ENCODE measurements at regions not wholly inside any gene's neighbourhood (a gene's known extent, or its start where the extent isn't known, plus 50 kb on each side); places are given as distances from the start of the nearest gene placed in this dataset.

GRCh38 chr6:144882425-144882824, 597.3 kb downstream of the UTRN start:
- DNase-seq: no peak
- ATAC-seq (replicated peaks in 1 of 2): no peak
- Mint-ChIP-seq H3K4me3 (no peak overlapping the region), H3K27me3 (ENCODE audit: low read depth) (peaks cover 30% of the 10 kb centered on the region), H3K9me3 (no peaks in the 10 kb centered on the region), H3K36me3 (ENCODE audit: insufficient read depth in 2 of 2) (no peaks in the 10 kb centered on the region), H3K4me1 (ENCODE audit: low read depth) (no peaks in the 10 kb centered on the region), H3K27ac (no peak overlapping the region)

GRCh38 chr6:144883915-144884314, 598.8 kb downstream of the UTRN start:
- ATAC-seq (replicated peaks in 1 of 2) (no peak), DNase-seq (no peak)
- Mint-ChIP-seq H3K27me3 (ENCODE audit: low read depth) (peaks cover 21% of the 10 kb centered on the region), H3K4me3 (no peak overlapping the region), H3K27ac (no peak overlapping the region), H3K9me3 (no peaks in the 10 kb centered on the region), H3K4me1 (ENCODE audit: low read depth) (no peaks in the 10 kb centered on the region), H3K36me3 (ENCODE audit: insufficient read depth in 2 of 2) (no peaks in the 10 kb centered on the region)

- no peak overlapping the region for H3K27ac Mint-ChIP-seq
- H3K4me1 Mint-ChIP-seq (ENCODE audit: low read depth): no peaks in the 10 kb centered on the region
- ATAC-seq (replicated peaks in 1 of 2): no peak
- no peaks in the 10 kb centered on the region for H3K9me3 Mint-ChIP-seq
- H3K36me3 Mint-ChIP-seq (ENCODE audit: insufficient read depth in 2 of 2): no peaks in the 10 kb centered on the region
- no peak overlapping the region for H3K4me3 Mint-ChIP-seq
- DNase-seq: no peak
- H3K27me3 Mint-ChIP-seq (ENCODE audit: low read depth): peaks cover 6% of the 10 kb centered on the region
Observed at GRCh38 chr6:144885817-144886216, 600.7 kb downstream of the UTRN start.

- Mint-ChIP-seq H3K4me1 (ENCODE audit: low read depth) (no peaks in the 10 kb centered on the region), H3K36me3 (ENCODE audit: insufficient read depth in 2 of 2) (no peaks in the 10 kb centered on the region), H3K27me3 (ENCODE audit: low read depth) (peaks cover 6% of the 10 kb centered on the region), H3K27ac (no peak overlapping the region), H3K4me3 (no peak overlapping the region), H3K9me3 (no peaks in the 10 kb centered on the region)
- no peak for DNase-seq
- no peak for ATAC-seq (replicated peaks in 1 of 2)
Observed at GRCh38 chr6:144886682-144887081, 601.5 kb downstream of the UTRN start.

GRCh38 chr6:144888621-144889020, 603.5 kb downstream of the UTRN start:
- Mint-ChIP-seq H3K27me3 (ENCODE audit: low read depth) (peaks cover 6% of the 10 kb centered on the region), H3K27ac (no peak overlapping the region)

GRCh38 chr6:144893680-144894151, 608.6 kb downstream of the UTRN start:
- Mint-ChIP-seq H3K4me3 (no peak overlapping the region), H3K27ac (no peak overlapping the region), H3K36me3 (ENCODE audit: insufficient read depth in 2 of 2) (no peaks in the 10 kb centered on the region), H3K27me3 (ENCODE audit: low read depth) (no peaks in the 10 kb centered on the region), H3K4me1 (ENCODE audit: low read depth) (no peaks in the 10 kb centered on the region), H3K9me3 (no peaks in the 10 kb centered on the region)
- no peak for ATAC-seq (replicated peaks in 1 of 2)
- DNase-seq: no peak

More at GRCh38 chr6:144888621-144889020, 603.5 kb downstream of the UTRN start:
- H3K36me3 Mint-ChIP-seq (ENCODE audit: insufficient read depth in 2 of 2): no peaks in the 10 kb centered on the region
- DNase-seq (no peak), ATAC-seq (replicated peaks in 1 of 2) (no peak)
- no peak overlapping the region for H3K4me3 Mint-ChIP-seq
- H3K9me3 Mint-ChIP-seq: no peaks in the 10 kb centered on the region
- H3K4me1 Mint-ChIP-seq (ENCODE audit: low read depth): no peaks in the 10 kb centered on the region

GRCh38 chr6:144894240-144894639, 609.1 kb downstream of the UTRN start:
- H3K4me3 Mint-ChIP-seq: no peak overlapping the region

GRCh38 chr6:144895313-144896278, 610.5 kb downstream of the UTRN start:
- Mint-ChIP-seq H3K4me3 (no peak overlapping the region), H3K27me3 (ENCODE audit: low read depth) (no peaks in the 10 kb centered on the region), H3K9me3 (no peaks in the 10 kb centered on the region), H3K27ac (no peak overlapping the region), H3K36me3 (ENCODE audit: insufficient read depth in 2 of 2) (no peaks in the 10 kb centered on the region), H3K4me1 (ENCODE audit: low read depth) (no peaks in the 10 kb centered on the region)
- ATAC-seq (replicated peaks in 1 of 2) (no peak), DNase-seq (no peak)

More at GRCh38 chr6:144894240-144894639, 609.1 kb downstream of the UTRN start:
- no peaks in the 10 kb centered on the region for H3K27me3 Mint-ChIP-seq (ENCODE audit: low read depth)
- no peaks in the 10 kb centered on the region for H3K36me3 Mint-ChIP-seq (ENCODE audit: insufficient read depth in 2 of 2)
- no peak for DNase-seq
- no peaks in the 10 kb centered on the region for H3K9me3 Mint-ChIP-seq
- no peaks in the 10 kb centered on the region for H3K4me1 Mint-ChIP-seq (ENCODE audit: low read depth)
- H3K27ac Mint-ChIP-seq: no peak overlapping the region
- no peak for ATAC-seq (replicated peaks in 1 of 2)

- no peak overlapping the region for H3K27ac Mint-ChIP-seq
- ATAC-seq (replicated peaks in 1 of 2): no peak
- H3K4me3 Mint-ChIP-seq: no peak overlapping the region
- no peak for DNase-seq
- H3K27me3 Mint-ChIP-seq (ENCODE audit: low read depth): no peaks in the 10 kb centered on the region
- H3K4me1 Mint-ChIP-seq (ENCODE audit: low read depth): no peaks in the 10 kb centered on the region
- no peaks in the 10 kb centered on the region for H3K9me3 Mint-ChIP-seq
- H3K36me3 Mint-ChIP-seq (ENCODE audit: insufficient read depth in 2 of 2): no peaks in the 10 kb centered on the region
Observed at GRCh38 chr6:144896289-144896688, 611.2 kb downstream of the UTRN start.

GRCh38 chr6:144896871-144897270, 611.7 kb downstream of the UTRN start:
- ATAC-seq (replicated peaks in 1 of 2) (no peak), DNase-seq (no peak)
- no peak overlapping the region for H3K27ac Mint-ChIP-seq
- H3K36me3 Mint-ChIP-seq (ENCODE audit: insufficient read depth in 2 of 2): peaks cover 0 to under 1% of the 10 kb centered on the region in 2 donors
- no peak overlapping the region for H3K4me3 Mint-ChIP-seq
- H3K27me3 Mint-ChIP-seq (ENCODE audit: low read depth): no peaks in the 10 kb centered on the region
- no peaks in the 10 kb centered on the region for H3K4me1 Mint-ChIP-seq (ENCODE audit: low read depth)
- peaks cover 0 to 1% of the 10 kb centered on the region in 2 donors for H3K9me3 Mint-ChIP-seq

GRCh38 chr6:144897441-144897921, 612.3 kb downstream of the UTRN start:
- H3K27ac Mint-ChIP-seq: no peak overlapping the region
- peaks cover 0 to 1% of the 10 kb centered on the region in 2 donors for H3K36me3 Mint-ChIP-seq (ENCODE audit: insufficient read depth in 2 of 2)
- H3K4me1 Mint-ChIP-seq (ENCODE audit: low read depth): no peaks in the 10 kb centered on the region
- no peak overlapping the region for H3K4me3 Mint-ChIP-seq
- DNase-seq (no peak), ATAC-seq (replicated peaks in 1 of 2) (no peak)
- H3K27me3 Mint-ChIP-seq (ENCODE audit: low read depth): no peaks in the 10 kb centered on the region
- peaks cover 0 to 2% of the 10 kb centered on the region in 2 donors for H3K9me3 Mint-ChIP-seq

- Mint-ChIP-seq H3K4me3 (no peak overlapping the region), H3K27ac (no peak overlapping the region), H3K9me3 (peaks cover 0 to 7% of the 10 kb centered on the region in 2 donors), H3K27me3 (ENCODE audit: low read depth) (peaks cover 2% of the 10 kb centered on the region), H3K4me1 (ENCODE audit: low read depth) (no peaks in the 10 kb centered on the region), H3K36me3 (ENCODE audit: insufficient read depth in 2 of 2) (peaks cover 2 to 6% of the 10 kb centered on the region in 2 donors)
- ATAC-seq (replicated peaks in 1 of 2) (no peak), DNase-seq (no peak)
Observed at GRCh38 chr6:144898052-144898689, 613.0 kb downstream of the UTRN start.

- Mint-ChIP-seq H3K36me3 (ENCODE audit: insufficient read depth in 2 of 2) (peaks cover 2 to 6% of the 10 kb centered on the region in 2 donors), H3K9me3 (peaks cover 0 to 7% of the 10 kb centered on the region in 2 donors)
- no peak for ATAC-seq (replicated peaks in 1 of 2)
Observed at GRCh38 chr6:144898741-144899140, 613.6 kb downstream of the UTRN start.

More at GRCh38 chr6:144898741-144899140, 613.6 kb downstream of the UTRN start:
- no peak overlapping the region for H3K4me3 Mint-ChIP-seq
- H3K27me3 Mint-ChIP-seq (ENCODE audit: low read depth): peaks cover 8% of the 10 kb centered on the region
- no peak for DNase-seq
- H3K4me1 Mint-ChIP-seq (ENCODE audit: low read depth): no peaks in the 10 kb centered on the region
- no peak overlapping the region for H3K27ac Mint-ChIP-seq

Data from activated T-cell treated with anti-CD3 and anti-CD28 coated beads, Interleukin-2, amount 50 U/mL, for 72 hours (primary cell).